Globus pallidus (tissue), 1 donor: ENCODE measurements at regions not wholly inside any gene's neighbourhood (a gene's known extent, or its start where the extent isn't known, plus 50 kb on each side); places are given as distances from the start of the nearest gene placed in this dataset.

Experiments
- DNase-seq: peaks from one replicate; pipeline ENCODE4 v3.0.0-alpha.2; 2015; ENCODE audit warnings: low spot score

DNA sequence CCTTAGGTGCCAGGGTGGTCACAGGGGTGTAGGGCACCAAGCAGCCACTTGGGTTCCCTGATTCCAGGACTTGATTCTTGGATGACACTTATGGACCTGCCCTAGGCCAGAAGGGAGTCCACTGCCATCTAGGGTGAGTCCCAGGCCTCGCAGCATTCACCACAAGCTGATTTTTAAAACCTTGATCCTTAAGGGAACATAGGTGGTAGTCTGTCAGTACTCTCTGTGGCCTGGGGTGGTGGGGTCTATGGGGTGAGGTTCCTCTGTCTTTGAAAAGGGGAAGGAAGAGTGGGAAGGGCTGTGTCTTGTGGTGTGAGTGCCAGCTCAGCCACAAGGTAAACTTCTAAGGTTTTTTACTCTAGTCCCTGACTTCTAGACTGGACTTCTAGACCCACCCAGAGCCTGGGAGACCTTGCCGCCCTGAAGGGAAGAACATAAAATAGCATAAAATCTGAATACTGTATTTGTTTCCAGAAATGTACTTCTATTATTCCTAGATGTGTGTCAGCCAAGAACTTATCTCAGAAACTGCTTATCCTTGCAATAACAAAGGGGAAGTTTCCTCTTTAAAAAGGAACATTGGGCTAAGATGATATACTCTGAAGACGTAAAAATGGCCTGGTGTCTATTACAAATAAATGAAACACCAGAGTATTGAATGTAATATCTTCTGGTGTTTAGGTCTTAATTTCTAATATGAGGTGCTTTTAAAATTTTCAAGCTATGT is 757.3 kb downstream of the LTN1 start:
- DNase-seq, result peak; percentile 38

DNA sequence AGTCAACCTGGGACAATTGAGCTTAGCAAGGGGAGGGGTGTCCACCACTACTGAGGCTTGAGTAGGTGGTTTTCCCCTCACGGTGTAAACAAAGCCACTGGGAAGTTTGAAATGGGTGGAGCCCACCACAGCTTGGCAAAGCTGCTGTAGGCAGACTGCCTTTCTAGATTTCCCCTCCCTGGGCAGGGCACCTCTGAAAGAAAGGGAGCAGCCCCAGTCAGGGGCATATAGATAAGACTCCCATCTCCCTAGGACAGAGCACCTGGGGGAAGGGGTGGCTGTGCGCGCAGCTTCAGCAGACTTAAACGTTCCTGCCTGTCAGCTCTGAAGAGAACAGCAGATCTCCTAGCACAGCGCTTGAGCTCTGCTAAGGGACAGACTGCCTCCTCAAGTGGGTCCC is 758.4 kb downstream of the LTN1 start:
- no peak for DNase-seq

DNA sequence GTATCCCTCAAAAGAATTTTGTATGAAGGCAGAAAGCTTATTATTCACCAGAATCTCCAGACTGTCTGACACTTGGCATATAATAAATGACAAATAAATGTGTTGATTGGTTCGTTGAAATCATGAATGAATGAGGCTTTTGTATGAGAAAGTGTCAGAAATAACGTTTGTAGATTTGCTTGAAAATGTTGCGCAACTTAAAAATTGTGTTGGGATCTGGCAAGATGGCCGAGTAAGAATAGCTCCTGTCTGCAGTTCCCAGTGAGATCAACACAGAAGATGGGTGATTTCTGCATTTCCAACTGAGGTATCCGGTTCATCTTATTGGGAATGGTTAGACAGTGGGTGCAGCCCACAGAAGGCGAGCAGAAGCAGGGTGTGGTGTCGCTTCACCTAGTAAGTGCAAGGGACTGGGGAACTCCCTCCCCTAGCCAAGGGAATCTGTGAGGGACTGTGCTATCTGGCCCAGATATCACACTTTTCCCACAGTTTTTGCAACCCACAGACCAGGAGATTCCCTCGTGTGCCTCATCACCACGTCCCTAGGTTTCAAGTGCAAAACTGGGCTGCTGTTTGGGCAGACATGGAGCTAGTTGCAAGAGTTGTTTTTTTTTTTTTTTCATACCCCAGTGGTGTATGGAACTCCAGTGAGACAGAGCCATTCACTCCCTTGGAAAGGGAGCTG is 759.0 kb downstream of the LTN1 start:
- no peak for DNase-seq

DNA sequence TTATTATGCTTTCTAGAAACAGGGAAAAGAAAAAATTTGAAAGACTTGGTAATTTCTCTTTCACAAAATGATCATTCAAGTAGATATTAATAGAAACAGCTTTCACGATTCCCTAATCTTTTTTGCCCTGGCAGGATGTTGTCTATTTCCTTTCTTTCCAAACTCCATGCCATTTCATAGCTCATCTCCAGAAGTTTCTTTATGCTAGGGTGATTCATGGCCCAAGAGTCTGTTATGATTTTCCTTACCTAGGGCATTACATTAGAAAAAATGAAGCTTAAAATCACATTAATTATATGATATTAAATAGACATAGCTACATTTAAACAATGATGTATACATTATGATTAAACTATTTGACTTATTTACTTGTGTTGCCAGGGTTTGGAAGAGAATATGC is 762.1 kb downstream of the LTN1 start:
- DNase-seq, result no peak

GRCh38 chr21:28229814-28230213 is 762.9 kb downstream of the LTN1 start:
- DNase-seq, result no peak

- DNase-seq, result no peak
Observed at GRCh38 chr21:28228636-28228995, 764.1 kb downstream of the LTN1 start.

DNA sequence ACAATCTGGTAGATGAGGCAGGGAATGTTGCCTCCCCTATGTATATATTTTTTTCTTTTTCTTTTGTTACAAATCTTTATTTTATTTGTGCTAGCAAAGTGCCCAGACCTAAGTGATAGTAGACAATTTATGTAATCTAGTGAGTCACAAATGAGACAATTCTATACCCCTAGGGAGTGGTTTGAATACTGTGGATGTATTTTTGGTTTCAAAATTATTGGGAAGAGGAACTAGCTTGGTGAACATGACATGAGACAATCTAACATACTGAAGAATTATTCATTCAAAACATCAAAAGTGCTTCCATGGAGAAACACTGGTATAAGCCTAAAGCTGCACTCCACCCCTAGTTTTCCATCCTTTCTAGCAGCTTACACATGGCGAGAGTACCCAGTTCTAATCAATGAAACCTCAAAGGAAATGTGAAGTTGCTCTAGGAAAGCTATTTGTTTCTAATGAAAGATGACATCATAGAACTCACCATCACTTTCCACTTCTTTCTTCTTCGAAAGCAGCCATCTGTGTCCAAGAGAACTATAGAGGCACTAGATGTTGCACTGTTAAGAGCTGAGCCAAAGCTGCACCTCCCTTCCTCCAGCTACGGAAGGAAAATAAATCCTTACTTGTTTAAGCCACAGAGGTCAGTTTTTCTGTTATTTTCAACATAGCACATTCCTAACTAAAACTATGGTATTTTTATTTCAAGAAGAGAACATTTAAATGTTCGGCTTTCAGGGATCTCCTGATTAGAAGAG is 764.6 kb downstream of the LTN1 start:
- no peak for DNase-seq

DNA sequence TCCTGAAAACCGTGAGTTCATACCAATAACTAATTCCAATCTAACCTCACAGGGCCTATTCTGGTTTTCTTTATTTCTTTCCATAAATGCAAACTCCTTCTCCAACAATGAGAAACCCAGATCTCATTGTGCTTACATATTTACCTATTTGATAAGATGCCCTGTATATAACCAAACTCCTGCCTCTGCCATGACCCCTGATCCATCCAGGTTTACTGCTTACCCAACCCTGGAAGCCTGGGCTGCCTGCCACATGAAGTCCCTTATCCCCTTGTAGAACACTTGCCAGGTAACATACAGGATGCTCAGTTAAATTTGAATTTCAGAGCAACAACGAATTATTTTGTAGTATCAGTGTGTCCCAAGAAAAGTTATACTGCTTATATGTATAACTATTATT is 766.1 kb downstream of the LTN1 start:
- DNase-seq, result no peak

DNA sequence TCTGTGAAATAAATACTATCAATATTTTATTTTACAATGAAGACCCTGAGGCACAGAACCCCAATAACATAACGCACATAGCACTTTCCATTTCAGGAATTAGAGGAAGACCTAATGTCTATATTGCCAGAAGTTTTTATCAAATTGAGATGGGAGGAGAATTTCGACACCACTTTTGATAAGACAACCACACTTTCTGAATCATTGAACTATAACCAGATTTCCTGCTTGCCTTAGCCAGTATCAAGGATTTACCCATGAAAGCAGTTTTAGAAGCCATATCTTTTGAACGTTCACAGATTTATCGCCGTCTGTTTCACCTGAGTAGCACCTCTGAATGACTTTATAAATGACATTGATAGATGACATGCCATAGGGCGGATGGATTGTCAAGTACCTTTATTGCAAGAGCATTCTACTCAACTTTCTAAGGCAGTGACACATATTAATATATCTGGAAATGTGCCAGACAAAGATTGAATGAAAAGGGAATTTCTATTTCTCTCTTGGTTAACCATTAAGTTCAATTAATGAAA is 768.4 kb downstream of the LTN1 start:
- no peak for DNase-seq

GRCh38 chr21:28221984-28222383 is 770.7 kb downstream of the LTN1 start:
- DNase-seq, result no peak

DNA sequence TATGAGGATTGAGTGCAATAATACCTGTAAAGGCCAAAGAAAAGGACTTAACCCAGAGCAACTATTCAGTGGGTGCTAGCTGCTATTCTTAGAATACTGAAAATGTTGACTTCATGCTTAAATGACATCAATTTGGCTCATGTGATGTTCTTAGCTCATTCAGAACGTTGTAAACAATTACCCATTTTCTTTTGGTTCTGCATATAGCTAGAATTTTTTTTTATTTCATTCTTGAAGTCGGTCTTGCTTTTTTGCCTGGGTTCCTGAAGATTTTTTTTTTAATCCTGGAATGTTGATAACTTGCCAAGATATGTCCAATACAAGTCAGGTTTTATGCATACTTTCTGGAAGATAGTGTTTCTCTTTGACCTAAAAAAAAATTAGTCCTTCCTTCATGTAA is 772.0 kb downstream of the LTN1 start:
- DNase-seq, result peak; percentile 57

GRCh38 chr21:28216976-28217523 is 775.6 kb downstream of the LTN1 start:
- DNase-seq, result no peak

GRCh38 chr21:28215214-28215954 is 777.3 kb downstream of the LTN1 start:
- no peak for DNase-seq

DNA sequence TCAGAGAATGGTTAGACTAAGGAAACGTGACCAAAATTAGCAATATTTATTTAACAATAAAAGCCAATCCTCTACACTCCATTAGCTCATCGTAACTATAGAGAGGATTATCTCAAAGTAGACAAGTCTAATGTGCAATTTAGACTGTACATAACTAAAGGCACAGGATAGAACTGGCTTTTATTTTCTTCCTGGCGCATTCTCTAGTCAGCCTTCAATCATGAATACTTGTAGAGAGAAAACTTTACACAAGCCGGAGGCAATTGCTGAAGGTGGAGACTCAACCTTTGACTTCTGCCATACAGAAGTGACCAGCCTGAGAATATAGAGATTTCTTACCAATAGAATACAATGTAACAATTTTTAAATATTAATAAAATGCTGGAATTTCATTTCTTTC is 777.9 kb downstream of the LTN1 start:
- DNase-seq, result no peak

DNA sequence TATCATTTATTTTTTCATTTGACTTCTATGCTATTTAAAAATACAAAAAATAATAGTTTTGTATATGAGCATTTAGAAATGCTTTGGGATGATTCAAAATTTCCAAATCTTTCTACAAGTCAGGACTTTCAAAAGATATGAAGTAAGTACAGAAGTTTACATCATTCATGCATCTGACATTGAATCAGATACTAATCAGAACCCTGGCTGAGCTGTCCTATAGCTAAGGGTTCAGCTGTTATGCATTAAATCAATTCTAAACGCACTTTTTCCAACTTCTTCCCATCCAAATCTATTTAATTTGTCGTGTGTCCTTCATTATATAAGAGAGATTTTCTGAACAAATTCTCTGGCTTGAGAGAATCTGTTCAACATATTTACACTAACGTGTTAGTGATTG is 779.4 kb downstream of the LTN1 start:
- DNase-seq, result no peak

GRCh38 chr21:28212061-28212460 is 780.6 kb downstream of the LTN1 start:
- no peak for DNase-seq

- no peak for DNase-seq
Observed at GRCh38 chr21:28207436-28208173, 785.1 kb downstream of the LTN1 start.

DNA sequence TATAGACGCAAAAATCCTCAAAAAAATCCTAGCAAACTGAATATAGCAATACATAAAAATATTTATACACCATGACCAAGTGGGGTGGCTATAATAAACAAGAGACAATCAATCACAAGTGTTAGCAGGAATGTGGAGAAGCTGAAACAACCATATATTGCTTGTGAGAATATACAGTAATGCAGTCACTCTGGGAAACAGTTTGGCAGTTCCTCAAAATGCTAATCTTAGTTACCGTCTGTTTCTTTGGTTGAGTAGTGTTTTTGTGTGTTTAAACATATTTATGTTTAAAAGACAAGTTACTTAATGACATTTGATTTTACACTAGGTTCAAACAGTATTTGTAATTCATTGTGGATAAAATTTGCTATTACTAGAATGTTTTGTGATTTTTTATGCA is 792.0 kb downstream of the LTN1 start:
- DNase-seq, result no peak

DNA sequence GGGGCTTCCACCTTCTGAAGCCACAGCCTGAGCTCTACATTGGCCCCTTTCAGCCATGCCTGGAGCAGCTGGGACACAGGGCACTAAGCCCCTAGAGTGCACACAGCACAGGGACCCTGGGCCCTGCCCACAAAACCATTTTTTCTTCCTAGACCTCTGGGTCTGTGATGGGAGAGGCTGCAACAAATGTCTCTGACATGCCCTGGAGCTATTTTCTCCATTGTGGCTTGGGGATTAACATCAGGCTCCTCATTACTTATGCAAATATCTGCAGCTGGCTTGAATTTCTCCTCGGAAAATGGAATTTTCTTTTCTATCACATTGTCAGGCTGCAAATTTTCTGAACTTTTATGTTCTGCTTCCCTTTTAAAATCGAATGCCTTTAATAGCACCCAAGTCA is 795.7 kb downstream of the LTN1 start:
- no peak for DNase-seq

GRCh38 chr21:28193189-28193588 is 799.5 kb downstream of the LTN1 start:
- DNase-seq, result no peak

DNA sequence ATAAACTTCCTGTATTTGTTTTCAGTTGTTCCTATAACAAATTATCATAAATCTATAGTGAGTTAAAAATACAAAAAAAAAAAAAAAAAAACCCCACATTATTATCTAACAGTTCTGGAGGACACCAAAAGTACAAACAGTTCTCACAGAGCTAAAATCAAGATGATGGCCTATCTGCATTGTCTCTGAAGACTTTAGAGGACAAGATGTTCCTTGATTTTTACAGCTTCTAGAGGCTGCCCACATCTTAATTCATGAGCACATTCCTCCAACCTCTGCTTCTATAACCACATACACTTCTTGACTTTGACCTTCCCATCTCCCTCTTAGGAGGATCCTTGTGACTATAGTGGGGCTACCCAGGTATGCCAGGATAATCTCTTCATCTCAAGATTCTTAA is 806.1 kb downstream of the LTN1 start:
- DNase-seq, result no peak
